Neuron (in vitro differentiated cells): ENCODE measurements at regions not wholly inside any gene's neighbourhood (a gene's known extent, or its start where the extent isn't known, plus 50 kb on each side); places are given as distances from the start of the nearest gene placed in this dataset.

Source experiments
- H2AFZ ChIP-seq: one replicate; pipeline ENCODE4 v1.6.1; 2013; ENCODE audit warnings: low read depth, mild to moderate bottlenecking, inconsistent platforms, low read length, moderate library complexity
- H3K27me3 ChIP-seq: one replicate; pipeline ENCODE4 v1.6.1; 2013; ENCODE audit warnings: low read length; ENCODE audit not compliant: insufficient read depth
- H3K36me3 ChIP-seq: one replicate; pipeline ENCODE4 v1.6.1; 2013; ENCODE audit warnings: low read length; ENCODE audit not compliant: insufficient read depth
- H3K4me1 ChIP-seq: one replicate; pipeline ENCODE4 v1.6.1; 2013; ENCODE audit warnings: low read length; ENCODE audit not compliant: insufficient read depth
- H3K4me3 ChIP-seq: 2 replicates; pipeline ENCODE4 v1.5.1; 2013; ENCODE audit warnings: mild to moderate bottlenecking, low read length, moderate library complexity
- H3K9me3 ChIP-seq: one replicate; pipeline ENCODE4 v1.6.1; 2013; ENCODE audit warnings: low read length

DNA sequence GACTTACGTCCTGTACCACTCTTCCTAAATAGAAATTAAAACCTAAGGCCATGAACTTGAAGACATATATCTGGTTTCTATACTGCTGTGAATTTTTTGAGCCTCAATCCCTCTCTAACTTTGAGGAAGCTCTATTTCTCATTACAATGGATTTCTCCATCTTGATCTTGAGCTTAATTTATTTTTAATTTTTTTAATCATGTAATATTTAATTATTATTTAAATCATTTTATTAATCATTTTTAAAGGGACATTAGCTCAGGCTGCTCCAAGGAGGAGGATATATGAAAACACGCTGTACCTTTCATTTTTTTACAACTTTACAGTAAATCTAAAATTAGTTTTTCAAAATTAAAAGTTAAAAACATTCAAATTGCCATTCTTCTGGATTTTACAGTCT, 540.5 kb downstream of the SATB2 start:
- H3K36me3 ChIP-seq: no peaks in the 10 kb centered on the region
- H2AFZ ChIP-seq: no peak overlapping the region
- no peaks in the 10 kb centered on the region for H3K27me3 ChIP-seq
- H3K9me3 ChIP-seq: no peaks in the 10 kb centered on the region
- H3K4me1 ChIP-seq: no peaks in the 10 kb centered on the region
- H3K4me3 ChIP-seq: no peak overlapping the region

- H2AFZ ChIP-seq: no peak overlapping the region
- no peak overlapping the region for H3K4me3 ChIP-seq
- H3K36me3 ChIP-seq: no peaks in the 10 kb centered on the region
- no peaks in the 10 kb centered on the region for H3K4me1 ChIP-seq
- no peaks in the 10 kb centered on the region for H3K9me3 ChIP-seq
- no peaks in the 10 kb centered on the region for H3K27me3 ChIP-seq
These were observed 541.1 kb downstream of the SATB2 start for GRCh38 chr2:198916548-198917080.

- H3K4me1 ChIP-seq: no peaks in the 10 kb centered on the region
- H3K27me3 ChIP-seq: no peaks in the 10 kb centered on the region
- H2AFZ ChIP-seq: no peak overlapping the region
- H3K9me3 ChIP-seq: no peaks in the 10 kb centered on the region
- no peak overlapping the region for H3K4me3 ChIP-seq
- H3K36me3 ChIP-seq: no peaks in the 10 kb centered on the region
These were observed 544.2 kb downstream of the SATB2 start for GRCh38 chr2:198913394-198914152.

DNA sequence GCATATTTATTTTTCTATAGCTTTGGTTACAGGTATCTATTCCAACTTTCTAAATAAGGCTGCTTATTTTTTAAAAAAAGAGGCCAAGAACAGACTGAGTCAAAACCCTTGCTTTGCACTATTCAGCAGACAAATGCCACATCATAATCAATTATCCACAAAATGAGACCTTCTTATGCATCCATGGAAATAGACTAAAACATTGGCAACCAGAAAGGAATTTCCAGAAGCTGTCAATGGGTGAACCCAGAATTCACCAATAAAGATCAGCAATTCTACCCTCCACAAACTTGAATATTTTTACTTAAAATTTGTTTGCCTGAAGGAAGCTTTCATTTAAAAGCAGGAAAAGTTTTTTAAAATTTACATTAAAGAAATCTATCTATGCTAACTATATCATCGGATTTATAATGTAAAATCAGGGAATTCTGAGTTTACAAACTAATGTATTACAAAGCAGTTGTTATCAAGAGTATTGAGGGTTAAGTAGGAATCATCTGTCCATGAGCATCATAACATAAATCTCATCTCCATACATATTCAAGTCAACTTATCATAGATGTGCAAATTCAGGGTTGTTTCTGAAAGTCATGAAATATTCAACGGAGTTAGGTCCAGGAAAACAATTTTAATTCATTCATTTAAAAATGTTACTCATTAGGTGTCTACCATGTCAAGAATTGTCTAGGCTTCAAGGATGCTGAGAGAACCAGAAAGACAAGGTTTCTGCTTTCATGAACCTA, 548.0 kb downstream of the SATB2 start:
- Histone ChIP-seq H3K36me3 (no peaks in the 10 kb centered on the region), H3K4me1 (no peaks in the 10 kb centered on the region), H3K27me3 (no peaks in the 10 kb centered on the region), H3K9me3 (no peaks in the 10 kb centered on the region), H2AFZ (no peak overlapping the region), H3K4me3 (no peak overlapping the region)

- Histone ChIP-seq H3K27me3 (no peaks in the 10 kb centered on the region), H3K4me1 (no peaks in the 10 kb centered on the region), H3K4me3 (no peak overlapping the region), H3K9me3 (no peaks in the 10 kb centered on the region), H2AFZ (no peak overlapping the region), H3K36me3 (no peaks in the 10 kb centered on the region)
These were observed 551.7 kb downstream of the SATB2 start for GRCh38 chr2:198905881-198906612.

- Histone ChIP-seq H3K4me3 (no peak overlapping the region), H3K36me3 (no peaks in the 10 kb centered on the region), H3K9me3 (no peaks in the 10 kb centered on the region)
These were observed 555.8 kb downstream of the SATB2 start for GRCh38 chr2:198901894-198902293.

DNA sequence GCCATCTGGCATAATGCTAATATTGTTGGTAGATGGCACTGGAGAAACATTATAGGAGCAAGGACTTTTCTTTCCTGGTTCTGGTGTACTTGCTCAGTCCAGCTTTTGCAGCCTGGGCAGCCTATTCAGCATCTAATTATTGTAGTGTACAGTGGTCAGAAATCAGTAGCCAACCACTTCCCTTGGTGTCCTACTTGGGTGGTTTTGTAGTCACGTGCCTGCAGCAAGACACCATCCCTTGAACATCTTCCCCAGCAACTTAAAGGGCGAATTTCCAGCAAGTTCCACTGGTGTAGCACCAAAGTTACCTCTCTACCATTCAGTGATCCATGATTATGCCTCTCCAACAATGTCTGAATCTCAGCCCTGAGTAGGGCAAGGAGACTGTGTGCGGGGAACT, 557.6 kb downstream of the SATB2 start:
- no peaks in the 10 kb centered on the region for H3K27me3 ChIP-seq
- no peak overlapping the region for H2AFZ ChIP-seq
- H3K36me3 ChIP-seq: no peaks in the 10 kb centered on the region
- no peaks in the 10 kb centered on the region for H3K9me3 ChIP-seq
- no peaks in the 10 kb centered on the region for H3K4me1 ChIP-seq
- no peak overlapping the region for H3K4me3 ChIP-seq

More at GRCh38 chr2:198901894-198902293, 555.8 kb downstream of the SATB2 start:
- Histone ChIP-seq H3K27me3 (no peaks in the 10 kb centered on the region), H3K4me1 (no peaks in the 10 kb centered on the region), H2AFZ (no peak overlapping the region)

DNA sequence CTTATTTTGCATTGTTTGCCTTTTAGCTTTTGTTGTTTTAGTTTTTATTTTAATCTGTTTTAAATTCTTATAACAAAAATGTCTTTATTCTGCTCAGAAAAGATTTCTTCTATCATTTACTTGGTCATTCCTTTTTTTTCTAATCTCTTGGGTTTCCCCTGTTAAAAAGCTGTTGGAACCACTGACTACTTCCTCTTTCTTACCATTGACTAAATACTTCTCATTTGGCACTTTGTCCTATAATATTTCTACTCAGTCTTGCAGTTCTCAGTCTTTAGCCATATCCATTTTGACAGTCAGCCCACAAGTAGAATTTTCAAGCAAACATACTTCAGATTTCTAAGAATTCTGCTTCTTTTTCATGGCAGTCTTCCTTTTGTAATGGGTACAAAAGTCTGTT, 567.2 kb downstream of the SATB2 start:
- Histone ChIP-seq H3K4me3 (no peak overlapping the region), H3K27me3 (no peaks in the 10 kb centered on the region), H3K4me1 (no peaks in the 10 kb centered on the region), H3K36me3 (no peaks in the 10 kb centered on the region), H3K9me3 (no peaks in the 10 kb centered on the region), H2AFZ (no peak overlapping the region)

DNA sequence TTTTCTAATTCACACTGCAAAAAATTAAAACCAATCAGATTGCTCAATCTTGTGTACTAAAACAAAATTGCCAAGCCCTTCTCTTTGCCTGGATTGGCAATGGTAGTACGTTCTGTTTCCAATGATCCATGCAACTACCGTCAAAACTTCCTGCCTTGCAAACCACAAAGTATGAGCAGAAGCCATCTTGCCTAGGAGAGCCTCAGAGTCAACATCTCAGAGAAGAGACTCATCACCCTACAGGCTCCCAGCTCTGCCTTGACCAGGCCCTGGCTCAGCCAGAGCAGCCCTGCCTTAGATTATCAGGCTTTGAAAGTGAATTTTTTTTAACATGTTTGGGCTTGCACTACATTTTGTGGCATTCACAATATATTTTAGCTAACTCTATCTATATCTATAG, 574.1 kb downstream of the SATB2 start:
- Histone ChIP-seq H2AFZ (no peak overlapping the region), H3K4me3 (no peak overlapping the region), H3K9me3 (no peaks in the 10 kb centered on the region), H3K4me1 (no peaks in the 10 kb centered on the region), H3K27me3 (no peaks in the 10 kb centered on the region), H3K36me3 (no peaks in the 10 kb centered on the region)

DNA sequence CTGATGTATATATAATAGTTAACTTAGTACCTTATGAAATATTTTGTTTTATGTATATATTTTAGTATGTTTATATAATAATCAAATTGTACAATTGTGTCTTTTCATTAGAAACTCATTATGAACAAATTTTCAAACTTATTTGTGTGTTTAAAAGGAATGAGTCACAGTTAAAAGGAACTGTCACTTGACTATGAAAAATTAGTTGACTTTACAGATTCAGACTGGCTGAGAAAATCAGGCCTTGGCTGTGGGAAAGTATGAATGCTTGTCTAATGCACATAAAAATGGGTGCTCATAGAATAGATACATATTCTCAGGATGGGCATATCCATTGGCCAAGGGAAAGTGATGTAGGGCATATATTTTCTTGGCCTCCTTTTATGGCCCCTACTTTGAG, 576.8 kb downstream of the SATB2 start:
- no peaks in the 10 kb centered on the region for H3K27me3 ChIP-seq

DNA sequence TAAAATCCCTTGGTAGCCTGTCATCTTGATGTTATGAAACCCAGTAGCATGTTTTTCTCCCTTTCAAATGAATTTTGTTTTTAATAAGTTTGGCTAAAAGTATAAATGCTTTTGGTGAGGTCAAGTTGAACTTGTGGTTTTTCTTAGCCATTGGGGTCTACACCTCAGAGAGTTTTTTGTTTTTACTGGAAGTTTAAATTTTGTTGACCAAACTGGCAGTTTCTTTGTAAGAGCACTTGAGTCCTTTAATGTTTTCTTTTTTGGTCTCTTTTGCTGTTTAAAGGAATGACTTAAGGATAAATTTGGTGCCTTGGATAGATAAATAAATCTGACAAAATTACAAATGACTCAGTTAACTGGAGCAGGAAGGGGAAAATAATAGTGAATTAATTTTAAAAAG, 577.3 kb downstream of the SATB2 start:
- no peaks in the 10 kb centered on the region for H3K36me3 ChIP-seq
- no peaks in the 10 kb centered on the region for H3K9me3 ChIP-seq
- no peak overlapping the region for H2AFZ ChIP-seq

More for the DNA sequence above, 576.8 kb downstream of the SATB2 start:
- no peaks in the 10 kb centered on the region for H3K4me1 ChIP-seq
- H3K9me3 ChIP-seq: no peaks in the 10 kb centered on the region
- no peaks in the 10 kb centered on the region for H3K36me3 ChIP-seq
- H2AFZ ChIP-seq: no peak overlapping the region
- H3K4me3 ChIP-seq: no peak overlapping the region

GRCh38 chr2:198874472-198874858, 583.3 kb downstream of the SATB2 start:
- Histone ChIP-seq H3K9me3 (no peaks in the 10 kb centered on the region), H3K36me3 (no peaks in the 10 kb centered on the region), H3K27me3 (no peaks in the 10 kb centered on the region), H3K4me1 (no peaks in the 10 kb centered on the region), H2AFZ (no peak overlapping the region), H3K4me3 (no peak overlapping the region)

More for the DNA sequence above, 577.3 kb downstream of the SATB2 start:
- no peaks in the 10 kb centered on the region for H3K4me1 ChIP-seq
- no peak overlapping the region for H3K4me3 ChIP-seq
- H3K27me3 ChIP-seq: no peaks in the 10 kb centered on the region
